ENCODE measurements at regions not wholly inside any gene's neighbourhood (a gene's known extent, or its start where the extent isn't known, plus 50 kb on each side); places are given as distances from the start of the nearest gene placed in this dataset.

DNA sequence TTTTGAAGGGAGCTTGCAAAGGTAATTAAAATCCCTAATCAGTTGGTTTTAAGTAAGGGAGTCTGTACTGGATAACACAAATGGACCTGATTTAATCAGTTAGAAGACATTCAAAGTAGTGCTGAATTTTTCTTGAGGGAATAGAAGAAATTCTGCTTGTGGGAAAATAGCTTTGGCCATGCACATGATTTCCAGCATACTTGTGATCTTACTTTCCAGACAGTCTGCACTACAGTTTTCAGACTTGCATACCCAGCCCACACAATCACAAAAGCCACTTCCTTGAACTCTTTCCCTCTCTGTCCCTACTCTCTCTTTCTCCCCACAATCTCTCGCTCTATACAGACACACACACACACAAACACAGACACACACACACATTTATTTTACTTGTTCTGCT is 852.1 kb downstream of the PLA2G4A start:
- TF ChIP-seq, protein P1, sequence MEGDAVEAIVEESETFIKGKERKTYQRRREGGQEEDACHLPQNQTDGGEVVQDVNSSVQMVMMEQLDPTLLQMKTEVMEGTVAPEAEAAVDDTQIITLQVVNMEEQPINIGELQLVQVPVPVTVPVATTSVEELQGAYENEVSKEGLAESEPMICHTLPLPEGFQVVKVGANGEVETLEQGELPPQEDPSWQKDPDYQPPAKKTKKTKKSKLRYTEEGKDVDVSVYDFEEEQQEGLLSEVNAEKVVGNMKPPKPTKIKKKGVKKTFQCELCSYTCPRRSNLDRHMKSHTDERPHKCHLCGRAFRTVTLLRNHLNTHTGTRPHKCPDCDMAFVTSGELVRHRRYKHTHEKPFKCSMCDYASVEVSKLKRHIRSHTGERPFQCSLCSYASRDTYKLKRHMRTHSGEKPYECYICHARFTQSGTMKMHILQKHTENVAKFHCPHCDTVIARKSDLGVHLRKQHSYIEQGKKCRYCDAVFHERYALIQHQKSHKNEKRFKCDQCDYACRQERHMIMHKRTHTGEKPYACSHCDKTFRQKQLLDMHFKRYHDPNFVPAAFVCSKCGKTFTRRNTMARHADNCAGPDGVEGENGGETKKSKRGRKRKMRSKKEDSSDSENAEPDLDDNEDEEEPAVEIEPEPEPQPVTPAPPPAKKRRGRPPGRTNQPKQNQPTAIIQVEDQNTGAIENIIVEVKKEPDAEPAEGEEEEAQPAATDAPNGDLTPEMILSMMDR (IDR thresholded peaks at IDR 0.05), result no peak
- no peak for TF ChIP-seq POLR2A (IDR thresholded peaks at IDR 0.05)
